HEK293 (cell line): ENCODE measurements at regions not wholly inside any gene's neighbourhood (a gene's known extent, or its start where the extent isn't known, plus 50 kb on each side); places are given as distances from the start of the nearest gene placed in this dataset.

ENCODE experiments used
- CTCF ChIA-PET: fragments of 350-600 bp; formaldehyde crosslinking; extraction: SDS; loops from one replicate; lab custom pipeline; 2021; ENCODE audit warnings: antibody characterized with exemption; lab: Yijun Ruan, JAX
- POLR2A ChIA-PET: fragments of 300-600 bp; formaldehyde crosslinking; extraction: SDS; loops from one replicate; lab custom pipeline; 2020; ENCODE audit warnings: antibody characterized with exemption, inconsistent platforms; lab: Yijun Ruan, JAX
- H3K27ac ChIP-seq: fragments of 200-500 bp; sonication (Bioruptor generic); 2 replicates; pipeline ENCODE4 v1.5.1; 2014; ENCODE audit warnings: low read depth, low read length, control low read depth, inconsistent platforms; ENCODE audit errors: extremely low read depth
- H3K36me3 ChIP-seq, 2 experiments: fragments of 200-500 bp in 1 of 2; sonication (Bioruptor generic) in 1 of 2; 1 replicate in 1 of 2; 2 replicates in 1 of 2; pipeline ENCODE4 v1.5.1; 2014 to 2017; ENCODE audit warnings: inconsistent platforms in 2 of 2, low read length in 2 of 2; ENCODE audit not compliant: control insufficient read depth in 2 of 2, insufficient read depth in 1 of 2
- H3K4me1 ChIP-seq: fragments of 200-500 bp; sonication (Bioruptor generic); 2 replicates; pipeline ENCODE4 v1.5.1; 2014; ENCODE audit warnings: mild to moderate bottlenecking, low read length, inconsistent platforms; ENCODE audit not compliant: control insufficient read depth, insufficient read depth
- H3K4me3 ChIP-seq: 2 replicates; pipeline ENCODE4 v1.5.1; 2011; ENCODE audit warnings: low read depth, mild to moderate bottlenecking, control low read depth, low read length, moderate library complexity
- H3K9me3 ChIP-seq: fragments of 200-500 bp; sonication (Bioruptor generic); 2 replicates; pipeline ENCODE4 v1.5.1; 2014; ENCODE audit warnings: low read depth, low read length, inconsistent platforms; ENCODE audit not compliant: control insufficient read depth, insufficient read depth
- BCL11A ChIP-seq: fragments of 450-650 bp; formaldehyde crosslinking; IDR thresholded peaks from 2 replicates; pipeline ENCODE4 v1.5.1; 2016; ENCODE audit warnings: low read depth, missing biosample characterization, missing genetic modification characterization
- ZBTB10 ChIP-seq: fragments of 450-650 bp; formaldehyde crosslinking; IDR thresholded peaks from 2 replicates; pipeline ENCODE4 v1.5.1; 2016; ENCODE audit warnings: missing biosample characterization, missing genetic modification characterization
- ZNF175 ChIP-seq: fragments of 450-650 bp; formaldehyde crosslinking; IDR thresholded peaks from 2 replicates; pipeline ENCODE4 v1.5.1; 2016; ENCODE audit warnings: missing biosample characterization, missing genetic modification characterization
- ZNF311 ChIP-seq: fragments of 450-650 bp; formaldehyde crosslinking; IDR thresholded peaks from 2 replicates; pipeline ENCODE4 v1.5.1; 2017; ENCODE audit warnings: missing biosample characterization, missing genetic modification characterization, borderline replicate concordance
- ZNF394 ChIP-seq: fragments of 450-650 bp; formaldehyde crosslinking; IDR thresholded peaks from 2 replicates; pipeline ENCODE4 v1.5.1; 2016; ENCODE audit warnings: missing biosample characterization, missing genetic modification characterization, mild to moderate bottlenecking, moderate library complexity, borderline replicate concordance
- ZNF529 ChIP-seq: fragments of 450-650 bp; formaldehyde crosslinking; IDR thresholded peaks from 2 replicates; pipeline ENCODE4 v1.5.1; 2017; ENCODE audit warnings: missing genetic modification characterization, missing biosample characterization; ENCODE audit not compliant: insufficient replicate concordance
- ZNF626 ChIP-seq: fragments of 450-650 bp; sonication (Bioruptor Pico); formaldehyde crosslinking; IDR thresholded peaks from 2 replicates; pipeline ENCODE4 v1.5.1; 2018; ENCODE audit warnings: missing biosample characterization, missing genetic modification characterization, inconsistent platforms
- ZNF768 ChIP-seq: fragments of 450-650 bp; formaldehyde crosslinking; IDR thresholded peaks from 2 replicates; pipeline ENCODE4 v1.5.1; 2018; ENCODE audit warnings: missing biosample characterization, mild to moderate bottlenecking, missing genetic modification characterization
- ZNF792 ChIP-seq: fragments of 450-650 bp; formaldehyde crosslinking; IDR thresholded peaks from 2 replicates; pipeline ENCODE4 v1.5.1; 2016; ENCODE audit warnings: missing biosample characterization, missing genetic modification characterization
- TF ChIP-seq, protein P1 (sequence below): fragments of 450-650 bp; formaldehyde crosslinking; IDR thresholded peaks from 2 replicates; pipeline ENCODE4 v1.5.1; 2016; ENCODE audit warnings: missing biosample characterization, missing genetic modification characterization
- TF ChIP-seq, protein P2 (sequence below): fragments of 450-650 bp; formaldehyde crosslinking; IDR thresholded peaks from 2 replicates; pipeline ENCODE4 v1.5.1; 2016; ENCODE audit warnings: missing biosample characterization, missing genetic modification characterization
- TF ChIP-seq, protein P3 (sequence below): fragments of 450-650 bp; formaldehyde crosslinking; conservative IDR thresholded peaks from 2 replicates; pipeline ENCODE4 v1.5.1; 2016; ENCODE audit warnings: low read depth, missing biosample characterization, missing genetic modification characterization

DNA sequence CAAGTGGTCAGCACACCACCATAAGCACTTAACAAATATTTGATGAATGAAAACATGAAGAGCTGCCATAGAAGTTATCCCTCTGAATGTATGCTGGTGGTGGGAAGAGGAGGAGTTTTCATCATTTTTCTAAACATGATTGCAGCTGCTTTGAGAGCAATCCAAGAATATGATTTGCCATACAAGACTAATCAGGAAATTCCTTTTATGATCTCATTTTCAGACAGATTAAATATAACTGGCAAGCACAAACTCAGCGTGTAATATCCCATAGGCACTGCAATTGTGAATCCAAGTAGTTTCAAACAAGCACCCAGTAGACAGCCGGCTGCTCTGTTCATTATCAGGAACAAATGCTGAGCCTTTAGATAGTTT is 505.7 kb upstream of the LUZP2 start (continued):
- TF ChIP-seq ZNF626 (tag by site-specific recombination) (no peak), ZNF394 (no peak), ZNF311 (tag by site-specific recombination) (no peak), ZNF768 (no peak), ZNF175 (tag by site-specific recombination) (no peak), ZBTB10 (tag by site-specific recombination) (no peak), ZNF792 (tag by site-specific recombination) (no peak)
- TF ChIP-seq, protein P1, sequence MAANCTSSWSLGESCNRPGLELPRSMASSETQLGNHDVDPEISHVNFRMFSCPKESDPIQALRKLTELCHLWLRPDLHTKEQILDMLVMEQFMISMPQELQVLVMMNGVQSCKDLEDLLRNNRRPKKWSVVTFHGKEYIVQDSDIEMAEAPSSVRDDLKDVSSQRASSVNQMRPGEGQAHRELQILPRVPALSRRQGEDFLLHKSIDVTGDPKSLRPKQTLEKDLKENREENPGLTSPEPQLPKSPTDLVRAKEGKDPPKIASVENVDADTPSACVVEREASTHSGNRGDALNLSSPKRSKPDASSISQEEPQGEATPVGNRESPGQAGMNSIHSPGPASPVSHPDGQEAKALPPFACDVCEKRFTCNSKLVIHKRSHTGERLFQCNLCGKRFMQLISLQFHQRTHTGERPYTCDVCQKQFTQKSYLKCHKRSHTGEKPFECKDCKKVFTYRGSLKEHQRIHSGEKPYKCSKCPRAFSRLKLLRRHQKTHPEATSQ = no peak
- TF ChIP-seq, protein P2, sequence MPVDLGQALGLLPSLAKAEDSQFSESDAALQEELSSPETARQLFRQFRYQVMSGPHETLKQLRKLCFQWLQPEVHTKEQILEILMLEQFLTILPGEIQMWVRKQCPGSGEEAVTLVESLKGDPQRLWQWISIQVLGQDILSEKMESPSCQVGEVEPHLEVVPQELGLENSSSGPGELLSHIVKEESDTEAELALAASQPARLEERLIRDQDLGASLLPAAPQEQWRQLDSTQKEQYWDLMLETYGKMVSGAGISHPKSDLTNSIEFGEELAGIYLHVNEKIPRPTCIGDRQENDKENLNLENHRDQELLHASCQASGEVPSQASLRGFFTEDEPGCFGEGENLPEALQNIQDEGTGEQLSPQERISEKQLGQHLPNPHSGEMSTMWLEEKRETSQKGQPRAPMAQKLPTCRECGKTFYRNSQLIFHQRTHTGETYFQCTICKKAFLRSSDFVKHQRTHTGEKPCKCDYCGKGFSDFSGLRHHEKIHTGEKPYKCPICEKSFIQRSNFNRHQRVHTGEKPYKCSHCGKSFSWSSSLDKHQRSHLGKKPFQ (tag by site-specific recombination) = no peak
- TF ChIP-seq, protein P3, sequence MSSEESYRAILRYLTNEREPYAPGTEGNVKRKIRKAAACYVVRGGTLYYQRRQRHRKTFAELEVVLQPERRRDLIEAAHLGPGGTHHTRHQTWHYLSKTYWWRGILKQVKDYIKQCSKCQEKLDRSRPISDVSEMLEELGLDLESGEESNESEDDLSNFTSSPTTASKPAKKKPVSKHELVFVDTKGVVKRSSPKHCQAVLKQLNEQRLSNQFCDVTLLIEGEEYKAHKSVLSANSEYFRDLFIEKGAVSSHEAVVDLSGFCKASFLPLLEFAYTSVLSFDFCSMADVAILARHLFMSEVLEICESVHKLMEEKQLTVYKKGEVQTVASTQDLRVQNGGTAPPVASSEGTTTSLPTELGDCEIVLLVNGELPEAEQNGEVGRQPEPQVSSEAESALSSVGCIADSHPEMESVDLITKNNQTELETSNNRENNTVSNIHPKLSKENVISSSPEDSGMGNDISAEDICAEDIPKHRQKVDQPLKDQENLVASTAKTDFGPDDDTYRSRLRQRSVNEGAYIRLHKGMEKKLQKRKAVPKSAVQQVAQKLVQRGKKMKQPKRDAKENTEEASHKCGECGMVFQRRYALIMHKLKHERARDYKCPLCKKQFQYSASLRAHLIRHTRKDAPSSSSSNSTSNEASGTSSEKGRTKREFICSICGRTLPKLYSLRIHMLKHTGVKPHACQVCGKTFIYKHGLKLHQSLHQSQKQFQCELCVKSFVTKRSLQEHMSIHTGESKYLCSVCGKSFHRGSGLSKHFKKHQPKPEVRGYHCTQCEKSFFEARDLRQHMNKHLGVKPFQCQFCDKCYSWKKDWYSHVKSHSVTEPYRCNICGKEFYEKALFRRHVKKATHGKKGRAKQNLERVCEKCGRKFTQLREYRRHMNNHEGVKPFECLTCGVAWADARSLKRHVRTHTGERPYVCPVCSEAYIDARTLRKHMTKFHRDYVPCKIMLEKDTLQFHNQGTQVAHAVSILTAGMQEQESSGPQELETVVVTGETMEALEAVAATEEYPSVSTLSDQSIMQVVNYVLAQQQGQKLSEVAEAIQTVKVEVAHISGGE (tag by site-specific recombination) = no peak

- Histone ChIP-seq H3K4me1 (no peaks in the 10 kb centered on the region), H3K4me3 (no peak overlapping the region), H3K36me3 (no peaks in the 10 kb centered on the region), H3K27ac (no peak overlapping the region), H3K9me3 (no peaks in the 10 kb centered on the region)
- CTCF ChIA-PET = no interaction called here
- no peak for TF ChIP-seq BCL11A (tag by site-specific recombination)
- POLR2A ChIA-PET = no interaction called here
Observed at GRCh38 chr11:23995891-23996290, 501.0 kb upstream of the LUZP2 start.

DNA sequence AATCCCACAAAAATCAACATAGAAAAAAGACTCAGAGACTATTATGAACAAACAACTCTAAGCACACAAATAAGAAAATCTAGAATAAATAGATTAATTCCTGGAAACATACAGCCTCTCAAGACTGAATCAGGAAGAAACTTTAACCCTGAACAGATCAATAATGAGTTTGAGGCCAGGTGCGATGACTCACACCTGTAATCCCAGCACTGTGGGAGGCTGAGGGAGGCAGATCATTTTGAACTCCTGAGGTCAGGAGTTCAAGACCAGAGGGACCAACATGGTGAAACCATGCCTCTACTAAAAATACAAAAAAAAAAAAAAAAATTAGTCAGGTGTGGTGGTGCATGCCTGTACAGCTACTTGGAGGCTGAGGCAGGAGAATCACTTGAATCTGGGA is 499.5 kb upstream of the LUZP2 start:
- Histone ChIP-seq H3K27ac (no peak overlapping the region), H3K4me1 (no peaks in the 10 kb centered on the region), H3K36me3 (no peaks in the 10 kb centered on the region), H3K4me3 (no peak overlapping the region), H3K9me3 (no peaks in the 10 kb centered on the region)
- no peak for TF ChIP-seq ZNF529
- ChIA-PET CTCF (interaction anchor here (0.6 kb wide), 1 partner anchor 788 kb away, joined by 4 read pairs; no protein-coding TSS in a partner anchor), POLR2A (no interaction called here)
